SK-N-SH (cell line): ENCODE measurements at regions not wholly inside any gene's neighbourhood (a gene's known extent, or its start where the extent isn't known, plus 50 kb on each side); places are given as distances from the start of the nearest gene placed in this dataset.

ENCODE experiments used
- CTCF ChIA-PET: fragments of 300-600, 350-600 bp; formaldehyde crosslinking; extraction: SDS; loops from one replicate; lab custom pipeline; 2021; lab: Yijun Ruan, JAX
- POLR2A ChIA-PET: fragments of 350-600 bp; sonication (Branson Sonifier 250); formaldehyde crosslinking; extraction: SDS; loops from one replicate; lab custom pipeline; 2020; ENCODE audit warnings: antibody characterized with exemption, inconsistent platforms; lab: Yijun Ruan, JAX
- DNase-seq: peaks from one replicate; pipeline ENCODE4 v3.0.0; 2012
- H2AFZ ChIP-seq: fragments of 200-600 bp; sonication (generic); 2 replicates; pipeline ENCODE4 v1.8.1; 2016; ENCODE audit warnings: antibody characterized with exemption, mild to moderate bottlenecking, low read depth
- H3F3A ChIP-seq: fragments of 200-600 bp; sonication (generic); replicated peaks from 2 replicates; pipeline ENCODE3; 2016; ENCODE audit warnings: antibody characterized with exemption, mild to moderate bottlenecking; ENCODE audit not compliant: insufficient read depth
- H3K27ac ChIP-seq, 2 experiments: fragments of 200-500 bp in 1 of 2; fragments of 200-600 bp in 1 of 2; sonication (Bioruptor generic) in 1 of 2; sonication (generic), shearing (Covaris generic) in 1 of 2; 2 replicates each; pipeline versions ENCODE4 v1.5.1 to v1.6.1; 2014 to 2016; ENCODE audit warnings: low read depth in 2 of 2, inconsistent platforms in 1 of 2, low read length in 1 of 2, mild to moderate bottlenecking in 1 of 2, mixed read lengths in 1 of 2
- H3K27me3 ChIP-seq: fragments of 200-600 bp; sonication (generic), shearing (Covaris generic); 2 replicates; pipeline ENCODE4 v1.6.1; 2016; ENCODE audit warnings: mixed run types; ENCODE audit not compliant: insufficient read depth
- H3K36me3 ChIP-seq, 2 experiments: fragments of 200-500 bp in 1 of 2; fragments of 200-600 bp in 1 of 2; sonication (Bioruptor generic) in 1 of 2; sonication (generic) in 1 of 2; replicated peaks in 1 of 2; 2 replicates each; pipeline versions ENCODE3 to v1.5.1; 2014 to 2016; ENCODE audit warnings: low read length in 1 of 2, mild to moderate bottlenecking in 1 of 2; ENCODE audit not compliant: insufficient read depth in 2 of 2, control insufficient read depth in 1 of 2
- H3K4me1 ChIP-seq, 2 experiments: fragments of 200-500 bp in 1 of 2; fragments of 200-600 bp in 1 of 2; sonication (Bioruptor generic) in 1 of 2; sonication (generic), shearing (Covaris generic) in 1 of 2; 2 replicates each; pipeline versions ENCODE4 v1.5.1 to v1.6.1; 2014 to 2016; ENCODE audit warnings: low read depth in 1 of 2, low read length in 1 of 2, mixed run types in 1 of 2; ENCODE audit not compliant: insufficient read depth in 2 of 2, control insufficient read depth in 1 of 2
- H3K4me2 ChIP-seq: fragments of 200-600 bp; sonication (generic), shearing (Covaris generic); 2 replicates; pipeline ENCODE4 v1.6.1; 2017; ENCODE audit warnings: mixed run types
- H3K4me3 ChIP-seq, 2 experiments: fragments of 200-500 bp in 1 of 2; fragments of 200-600 bp in 1 of 2; sonication (Bioruptor generic) in 1 of 2; sonication (generic), shearing (Covaris generic) in 1 of 2; 2 replicates each; pipeline versions ENCODE4 v1.5.1 to v1.8.1; 2014 to 2016; ENCODE audit warnings: low read depth in 2 of 2, inconsistent platforms in 1 of 2, low read length in 1 of 2, mild to moderate bottlenecking in 1 of 2, mixed read lengths in 1 of 2, moderate library complexity in 1 of 2
- H3K79me2 ChIP-seq: fragments of 200-600 bp; sonication (generic); 2 replicates; pipeline ENCODE4 v1.8.1; 2017; ENCODE audit warnings: mild to moderate bottlenecking; ENCODE audit not compliant: insufficient read depth
- H3K9ac ChIP-seq: fragments of 200-600 bp; sonication (generic); 2 replicates; pipeline ENCODE4 v1.6.1; 2017; ENCODE audit warnings: mixed run types
- H3K9me2 ChIP-seq: fragments of 200-600 bp; sonication (generic); 2 replicates; pipeline ENCODE4 v1.6.1; 2017; ENCODE audit warnings: mixed run types
- H3K9me3 ChIP-seq: fragments of 200-600 bp; sonication (generic); 2 replicates; pipeline ENCODE4 v1.6.1; 2017; ENCODE audit warnings: mixed run types, mild to moderate bottlenecking, moderate library complexity
- H4K20me1 ChIP-seq: fragments of 200-600 bp; sonication (generic); 2 replicates; pipeline ENCODE4 v1.6.1; 2017; ENCODE audit warnings: mild to moderate bottlenecking, mixed run types; ENCODE audit not compliant: insufficient read depth
- CHD2 ChIP-seq: fragments of 150-350 bp; IDR thresholded peaks from 2 replicates; pipeline ENCODE4 v1.6.1; 2018; ENCODE audit warnings: low read length; ENCODE audit not compliant: partially characterized antibody
- CTCF ChIP-seq: fragments of 200-600 bp; sonication (generic); IDR thresholded peaks from 2 replicates; pipeline ENCODE4 v1.6.1; 2017; ENCODE audit warnings: antibody characterized with exemption, mild to moderate bottlenecking, moderate library complexity
- EP300 ChIP-seq, 2 experiments: IDR thresholded peaks; 2 replicates each; pipeline versions ENCODE4 v1.4.0 to v1.6.1; 2012; ENCODE audit warnings: borderline replicate concordance in 1 of 2, low read depth in 1 of 2, low read length in 1 of 2
- EZH2phosphoT487 ChIP-seq: fragments of 200-600 bp; sonication (generic); IDR thresholded peaks from 2 replicates; pipeline ENCODE4 v1.6.1; 2017; ENCODE audit warnings: low read depth, mixed run types, mild to moderate bottlenecking, antibody characterized with exemption, moderate library complexity, borderline replicate concordance
- FOXJ3 ChIP-seq: sonication (generic); formaldehyde crosslinking; IDR thresholded peaks from 2 replicates; pipeline ENCODE4 v1.5.1; 2020; ENCODE audit warnings: mild to moderate bottlenecking, missing genetic modification reagents
- FOXM1 ChIP-seq: IDR thresholded peaks from 2 replicates; pipeline ENCODE4 v1.4.0; 2012; ENCODE audit warnings: low read depth, mild to moderate bottlenecking
- GABPA ChIP-seq: IDR thresholded peaks from 2 replicates; pipeline ENCODE4 v1.4.0; 2012; ENCODE audit warnings: low read depth, mild to moderate bottlenecking
- GATA2 ChIP-seq: sonication (generic); formaldehyde crosslinking; IDR thresholded peaks from 2 replicates; pipeline ENCODE4 v1.5.0; 2020; ENCODE audit warnings: mild to moderate bottlenecking, missing genetic modification reagents
- IRF3 ChIP-seq: fragments of 150-350 bp; IDR thresholded peaks from 2 replicates; pipeline ENCODE4 v1.6.1; 2016; ENCODE audit warnings: mild to moderate bottlenecking, low read depth, low read length
- MXI1 ChIP-seq: IDR thresholded peaks from 2 replicates; pipeline ENCODE4 v1.6.1; 2012; ENCODE audit warnings: mild to moderate bottlenecking, low read depth, low read length, improper control_type of control experiment
- NRF1 ChIP-seq: IDR thresholded peaks from 2 replicates; pipeline ENCODE4 v1.6.1; 2012; ENCODE audit warnings: low read depth, mild to moderate bottlenecking, low read length
- REST ChIP-seq: IDR thresholded peaks from 2 replicates; pipeline ENCODE4 v1.6.1; 2012; ENCODE audit warnings: mild to moderate bottlenecking, low read depth, low read length, moderate library complexity
- SMC3 ChIP-seq: IDR thresholded peaks from 2 replicates; pipeline ENCODE4 v1.6.1; 2012; ENCODE audit warnings: low read depth, low read length, improper control_type of control experiment
- TCF12 ChIP-seq: IDR thresholded peaks from 2 replicates; pipeline ENCODE4 v1.4.0; 2012
- USF1 ChIP-seq: IDR thresholded peaks from 2 replicates; pipeline ENCODE4 v1.4.0; 2012; ENCODE audit warnings: low read depth, borderline replicate concordance
- USF2 ChIP-seq: fragments of 150-350 bp; IDR thresholded peaks from 2 replicates; pipeline ENCODE4 v1.6.1; 2017; ENCODE audit warnings: antibody characterized with exemption, low read length, low read depth, borderline replicate concordance
- YY1 ChIP-seq: IDR thresholded peaks from 2 replicates; pipeline ENCODE4 v1.4.0; 2012; ENCODE audit warnings: low read depth, mild to moderate bottlenecking
- ZBTB33 ChIP-seq: IDR thresholded peaks from 2 replicates; pipeline ENCODE4 v1.4.0; 2012; ENCODE audit warnings: low read depth, borderline replicate concordance
- WGBS: methylation state at CpG from one replicate; pipeline ENCODE4 v1.1.6; 2017; ENCODE audit warnings: low lambda C conversion rate; 5-methylcytosine and 5-hydroxymethylcytosine counted together

GRCh38 chr6:95795927-95796326 lies 218.6 kb downstream of the MANEA start (continued):
- TF ChIP-seq ZBTB33 (no peak), FOXM1 (no peak), FOXJ3 (CRISPR knock-in tag) (no peak), EP300 (IDR thresholded peaks at IDR 0.05; ENCODE audit: borderline replicate concordance in 1 of 2, low read depth in 1 of 2, low read length in 1 of 2) (no peak)

- H4K20me1 ChIP-seq = no peaks in the 10 kb centered on the region
- no peaks in the 10 kb centered on the region for H3K9me3 ChIP-seq
- no peak overlapping the region for H3K4me3 ChIP-seq
- H3F3A ChIP-seq = no peaks in the 10 kb centered on the region
- no peaks in the 10 kb centered on the region for H3K79me2 ChIP-seq
- DNase-seq = no peak
- no peak overlapping the region for H3K4me2 ChIP-seq
- H2AFZ ChIP-seq = no peak overlapping the region
- H3K4me1 ChIP-seq = no peaks in the 10 kb centered on the region
- ChIA-PET CTCF (no interaction called here), POLR2A (no interaction called here)
- no peaks in the 10 kb centered on the region for H3K9me2 ChIP-seq
- WGBS = 71% methylated on average over 2 of the region's 2 CpGs
- H3K36me3 ChIP-seq = no peaks in the 10 kb centered on the region
- no peak overlapping the region for H3K9ac ChIP-seq
- no peaks in the 10 kb centered on the region for H3K27me3 ChIP-seq
- no peak overlapping the region for H3K27ac ChIP-seq
- no peak for TF ChIP-seq USF1
- TF ChIP-seq TCF12 = no peak
- no peak for TF ChIP-seq USF2
- TF ChIP-seq ZBTB33 = no peak
- no peak for TF ChIP-seq GATA2 (CRISPR knock-in tag)
- no peak for TF ChIP-seq SMC3
- no peak for TF ChIP-seq YY1
- TF ChIP-seq EP300 (IDR thresholded peaks at IDR 0.05; ENCODE audit: borderline replicate concordance in 1 of 2, low read depth in 1 of 2, low read length in 1 of 2) = no peak
- no peak for TF ChIP-seq CTCF
- TF ChIP-seq IRF3 = no peak
- no peak for TF ChIP-seq FOXJ3 (CRISPR knock-in tag)
- no peak for TF ChIP-seq NRF1
- TF ChIP-seq MXI1 = no peak
- no peak for TF ChIP-seq EZH2phosphoT487
- no peak for TF ChIP-seq CHD2
- TF ChIP-seq GABPA = no peak
- TF ChIP-seq REST = no peak
These were observed 218.7 kb upstream of the FUT9 start for GRCh38 chr6:95797054-95797453.
